Bronchial epithelial cell (primary cell): ENCODE measurements at regions not wholly inside any gene's neighbourhood (a gene's known extent, or its start where the extent isn't known, plus 50 kb on each side); places are given as distances from the start of the nearest gene placed in this dataset.

ENCODE experiments used
- DNase-seq: peaks from one replicate; pipeline ENCODE4 v3.0.0-alpha.2; 2010; ENCODE audit warnings: low read depth
- FAIRE-seq: peaks from 2 replicates; lab custom pipeline; 2011; peaks lifted over from hg19 to GRCh38; lab: Jason Lieb, UNC
- H3K27me3 ChIP-seq: 2 replicates; pipeline ENCODE4 v1.5.1; 2011; ENCODE audit warnings: low read length; ENCODE audit not compliant: control insufficient read depth, insufficient read depth
- H3K36me3 ChIP-seq: 2 replicates; pipeline ENCODE4 v1.5.1; 2011; ENCODE audit warnings: low read length; ENCODE audit not compliant: control insufficient read depth, insufficient read depth
- H3K4me3 ChIP-seq: 2 replicates; pipeline ENCODE4 v1.5.1; 2011; ENCODE audit warnings: mild to moderate bottlenecking, low read depth, low read length, control low read depth
- CTCF ChIP-seq: IDR thresholded peaks from 2 replicates; pipeline ENCODE4 v1.5.1; 2011; ENCODE audit warnings: mild to moderate bottlenecking, moderate library complexity, low read length, control low read depth, inconsistent platforms; ENCODE audit not compliant: insufficient read depth, severe bottlenecking

GRCh38 chr4:184286358-184286757, 68.7 kb upstream of the ENPP6 start:
- no peak for FAIRE-seq

GRCh38 chr4:184284742-184285141, 67.1 kb upstream of the ENPP6 start:
- Histone ChIP-seq H3K27me3 (no peaks in the 10 kb centered on the region), H3K4me3 (no peak overlapping the region), H3K36me3 (no peaks in the 10 kb centered on the region)
- no peak for TF ChIP-seq CTCF
- DNase-seq: no peak
- no peak for FAIRE-seq

More at GRCh38 chr4:184286358-184286757, 68.7 kb upstream of the ENPP6 start:
- H3K27me3 ChIP-seq: no peaks in the 10 kb centered on the region
- no peak for DNase-seq
- H3K4me3 ChIP-seq: no peak overlapping the region
- no peaks in the 10 kb centered on the region for H3K36me3 ChIP-seq
- TF ChIP-seq CTCF: no peak

- Histone ChIP-seq H3K4me3 (no peak overlapping the region), H3K36me3 (no peaks in the 10 kb centered on the region), H3K27me3 (no peaks in the 10 kb centered on the region)
- no peak for DNase-seq
- no peak for TF ChIP-seq CTCF
- FAIRE-seq: no peak
These were observed 66.6 kb upstream of the ENPP6 start for GRCh38 chr4:184284336-184284690.

- H3K4me3 ChIP-seq: no peak overlapping the region
- DNase-seq (no peak), FAIRE-seq (no peak)
- no peak for TF ChIP-seq CTCF
- H3K36me3 ChIP-seq: no peaks in the 10 kb centered on the region
- no peaks in the 10 kb centered on the region for H3K27me3 ChIP-seq
These were observed 66.1 kb upstream of the ENPP6 start for GRCh38 chr4:184283659-184284335.

- H3K27me3 ChIP-seq: no peaks in the 10 kb centered on the region
- H3K4me3 ChIP-seq: no peak overlapping the region
- no peaks in the 10 kb centered on the region for H3K36me3 ChIP-seq
- FAIRE-seq (no peak), DNase-seq (no peak)
- TF ChIP-seq CTCF: no peak
These were observed 65.4 kb upstream of the ENPP6 start for GRCh38 chr4:184282895-184283654.

GRCh38 chr4:184282251-184282713, 64.6 kb upstream of the ENPP6 start:
- peak; percentile 73 for TF ChIP-seq CTCF
- H3K4me3 ChIP-seq: no peak overlapping the region
- FAIRE-seq: no peak
- no peaks in the 10 kb centered on the region for H3K36me3 ChIP-seq
- DNase-seq: peak; percentile 84
- no peaks in the 10 kb centered on the region for H3K27me3 ChIP-seq
